Adrenal gland (tissue), 9 donors: ENCODE measurements at regions not wholly inside any gene's neighbourhood (a gene's known extent, or its start where the extent isn't known, plus 50 kb on each side); places are given as distances from the start of the nearest gene placed in this dataset.

ENCODE experiments used
- DNase-seq, 7 donors: peaks; one replicate each; pipeline ENCODE4 v3.0.0-alpha.2; 2019 to 2020
- H3K27ac ChIP-seq, 5 donors: fragments of 200-600 bp; sonication (generic) in 4 of 5; 1 replicate in 3 of 5; 2 replicates in 2 of 5; pipeline versions ENCODE4 v1.5.1 to v1.8.0; 2016 to 2020; ENCODE audit warnings: mild to moderate bottlenecking in 1 of 5
- H3K27me3 ChIP-seq: fragments of 200-600 bp; 2 replicates; pipeline ENCODE4 v1.8.0; 2021
- H3K36me3 ChIP-seq, 2 donors: fragments of 200-600 bp; replicated peaks in 1 of 2; 1 replicate in 1 of 2; 2 replicates in 1 of 2; pipeline versions ENCODE4 v1.5.1 to v1.8.0; 2018 to 2022
- H3K4me1 ChIP-seq, 2 donors: fragments of 200-600 bp; replicated peaks in 1 of 2; 1 replicate in 1 of 2; 2 replicates in 1 of 2; pipeline versions ENCODE4 v1.5.1 to v1.8.0; 2018 to 2021
- H3K4me3 ChIP-seq, 4 donors: fragments of 200-600 bp; sonication (generic) in 3 of 4; one replicate each; pipeline ENCODE4 v1.5.1; 2016 to 2018
- H3K9me3 ChIP-seq, 3 donors: fragments of 200-600 bp; sonication (generic) in 1 of 3; replicated peaks in 1 of 3; 1 replicate in 2 of 3; 2 replicates in 1 of 3; pipeline versions ENCODE4 v1.5.1 to v1.8.0; 2016 to 2021
- POLR2A ChIP-seq, 2 donors: fragments of 450-650 bp; IDR thresholded peaks; one replicate each; pipeline ENCODE4 v1.6.1; 2017; ENCODE audit warnings: antibody characterized with exemption in 2 of 2, mild to moderate bottlenecking in 2 of 2, moderate library complexity in 1 of 2
- WGBS, 4 donors: extraction: QIAGEN DNeasy Blood & Tissue Kit in 2 of 4; methylation state at CpG; one replicate each; pipeline versions ENCODE4 v1.1.5 to v1.1.7; 2013 to 2017; 5-methylcytosine and 5-hydroxymethylcytosine counted together
- intact Hi-C, 2 donors: fragments of 100-400 bp; cut with DNase I; formaldehyde crosslinking; loops; one replicate each; pipeline versions ENCODE4 v1.14.1 to v1.15.0; 2022 to 2023
- TF ChIP-seq, protein P1 (sequence below), 6 experiments: fragments of 450-650 bp in 4 of 6; fragments of 200-600 bp in 2 of 6; sonication (generic) in 1 of 6; IDR thresholded peaks; 1 replicate in 5 of 6; 2 replicates in 1 of 6; pipeline versions ENCODE4 v1.5.1 to v1.8.0; 2016 to 2021; ENCODE audit warnings: antibody characterized with exemption in 6 of 6, mild to moderate bottlenecking in 2 of 6, moderate library complexity in 1 of 6
- donor health status: healthy with polysubstance abuse.
- donor health status: Bipolar disorder and iron deficiency.
- donor health status: DM: yes; HTN: yes; CAD: no.
- donor health status: DM: no; HTN: no; CAD: no.
- donor health status: DM: no; HTN: no; CAD: no.

DNA sequence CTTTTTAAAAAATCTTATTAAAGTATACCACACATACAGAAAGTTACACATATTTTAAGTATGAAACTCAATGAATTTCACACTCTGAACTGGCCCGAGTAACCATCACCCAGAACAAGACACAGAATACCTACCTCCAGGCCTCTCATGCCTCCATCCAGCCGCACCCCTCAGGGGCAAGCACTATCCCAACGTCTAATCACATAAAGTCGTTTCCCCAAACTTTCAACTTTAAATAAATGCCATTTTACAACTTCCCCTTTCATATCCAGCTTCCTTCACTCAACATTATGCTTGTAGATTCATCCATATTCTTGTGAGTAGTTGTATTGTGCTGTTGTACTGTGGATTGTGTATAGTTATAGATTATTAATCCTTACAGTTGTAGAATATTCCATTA, 539.1 kb downstream of the CD83 start:
- Histone ChIP-seq H3K27ac (no peak overlapping the region), H3K9me3 (no peaks in the 10 kb centered on the region), H3K4me1 (peaks cover 0 to 11% of the 10 kb centered on the region in 2 donors), H3K36me3 (no peaks in the 10 kb centered on the region), H3K4me3 (no peak overlapping the region), H3K27me3 (no peaks in the 10 kb centered on the region)
- no peak for DNase-seq
- intact Hi-C loops: no loop called here
- 52 to 57% (median 57%) methylated on average over 4 of the region's 4 CpGs for WGBS, 4 donors
- TF ChIP-seq, protein P1, sequence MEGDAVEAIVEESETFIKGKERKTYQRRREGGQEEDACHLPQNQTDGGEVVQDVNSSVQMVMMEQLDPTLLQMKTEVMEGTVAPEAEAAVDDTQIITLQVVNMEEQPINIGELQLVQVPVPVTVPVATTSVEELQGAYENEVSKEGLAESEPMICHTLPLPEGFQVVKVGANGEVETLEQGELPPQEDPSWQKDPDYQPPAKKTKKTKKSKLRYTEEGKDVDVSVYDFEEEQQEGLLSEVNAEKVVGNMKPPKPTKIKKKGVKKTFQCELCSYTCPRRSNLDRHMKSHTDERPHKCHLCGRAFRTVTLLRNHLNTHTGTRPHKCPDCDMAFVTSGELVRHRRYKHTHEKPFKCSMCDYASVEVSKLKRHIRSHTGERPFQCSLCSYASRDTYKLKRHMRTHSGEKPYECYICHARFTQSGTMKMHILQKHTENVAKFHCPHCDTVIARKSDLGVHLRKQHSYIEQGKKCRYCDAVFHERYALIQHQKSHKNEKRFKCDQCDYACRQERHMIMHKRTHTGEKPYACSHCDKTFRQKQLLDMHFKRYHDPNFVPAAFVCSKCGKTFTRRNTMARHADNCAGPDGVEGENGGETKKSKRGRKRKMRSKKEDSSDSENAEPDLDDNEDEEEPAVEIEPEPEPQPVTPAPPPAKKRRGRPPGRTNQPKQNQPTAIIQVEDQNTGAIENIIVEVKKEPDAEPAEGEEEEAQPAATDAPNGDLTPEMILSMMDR (IDR thresholded peaks at IDR 0.05): no peak
- TF ChIP-seq POLR2A (IDR thresholded peaks at IDR 0.05): no peak

DNA sequence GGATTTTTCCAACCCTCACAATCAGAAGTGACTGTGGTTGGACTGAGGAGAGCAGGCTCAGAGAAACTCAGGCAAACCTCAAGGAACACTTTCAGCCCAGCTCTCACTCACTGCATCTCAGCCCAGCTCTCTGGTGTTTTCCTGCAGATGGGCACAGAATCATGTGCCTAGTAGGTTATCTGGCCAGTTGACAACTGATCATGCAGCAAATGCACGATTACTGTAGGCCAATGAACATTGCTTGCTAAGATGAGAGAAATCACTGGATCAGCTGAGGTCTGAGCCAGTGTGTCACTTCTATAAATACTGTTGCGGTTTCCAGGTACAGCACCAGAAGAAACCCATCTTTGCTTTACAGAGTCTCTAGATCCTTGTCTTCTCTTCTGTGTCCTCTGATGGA, 540.5 kb downstream of the CD83 start:
- no peak for DNase-seq
- peaks cover 0 to 11% of the 10 kb centered on the region in 2 donors for H3K4me1 ChIP-seq
- H3K27ac ChIP-seq: no peak overlapping the region
- TF ChIP-seq, protein P1 (IDR thresholded peaks at IDR 0.05): no peak
- no peak for TF ChIP-seq POLR2A (IDR thresholded peaks at IDR 0.05)
- H3K4me3 ChIP-seq: no peak overlapping the region
- H3K27me3 ChIP-seq: no peaks in the 10 kb centered on the region
- no peaks in the 10 kb centered on the region for H3K9me3 ChIP-seq
- intact Hi-C loops: no loop called here
- WGBS, 4 donors: 83 to 86% (median 83%) methylated on average over 1 to 2 of the region's 2 CpGs; no CpG with 5 or more reads in 1 of the 4 donors
- no peaks in the 10 kb centered on the region for H3K36me3 ChIP-seq

DNA sequence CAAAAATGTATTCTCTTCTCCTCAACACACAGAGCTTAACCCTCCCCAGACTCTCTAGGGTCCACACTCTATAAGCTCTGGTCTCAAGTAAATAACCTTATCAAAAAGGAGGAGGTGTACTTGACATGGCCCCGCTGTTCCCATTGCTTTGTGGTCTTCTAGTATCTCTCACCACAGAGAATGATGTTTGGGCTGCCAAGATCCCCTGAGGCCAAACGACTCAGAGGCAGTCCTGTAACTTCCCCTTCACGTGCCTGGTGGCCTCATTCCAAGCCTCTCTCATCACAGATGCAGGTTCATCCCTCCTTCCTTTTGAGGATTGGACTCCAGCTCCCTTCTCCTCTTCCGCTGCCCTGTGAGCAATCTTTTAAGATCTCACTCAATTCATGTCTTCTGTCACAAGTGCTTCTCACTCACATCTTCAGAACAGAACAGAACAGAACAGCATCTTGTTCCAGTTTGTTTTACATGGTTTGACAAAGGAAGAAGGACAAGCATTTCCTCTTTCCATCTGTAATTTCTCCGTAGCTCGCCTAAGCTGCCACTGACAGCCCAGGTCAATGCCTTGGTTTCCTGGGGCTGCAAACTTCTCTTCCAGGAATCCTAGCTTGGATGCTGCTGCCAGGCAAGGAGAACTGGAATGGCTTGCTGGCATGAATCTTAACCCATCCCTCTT, 541.5 kb downstream of the CD83 start:
- intact Hi-C loops: no loop called here
- 54 to 71% (median 56%) methylated on average over 6 of the region's 6 CpGs for WGBS, 4 donors
- Histone ChIP-seq H3K4me3 (no peak overlapping the region), H3K36me3 (no peaks in the 10 kb centered on the region), H3K27me3 (no peaks in the 10 kb centered on the region), H3K27ac (no peak overlapping the region), H3K4me1 (peaks cover 0 to 11% of the 10 kb centered on the region in 2 donors), H3K9me3 (no peaks in the 10 kb centered on the region)
- TF ChIP-seq, protein P1 (IDR thresholded peaks at IDR 0.05): no peak
- TF ChIP-seq POLR2A (IDR thresholded peaks at IDR 0.05): no peak
- DNase-seq: peak in 1 of 7 donors; percentile 33

DNA sequence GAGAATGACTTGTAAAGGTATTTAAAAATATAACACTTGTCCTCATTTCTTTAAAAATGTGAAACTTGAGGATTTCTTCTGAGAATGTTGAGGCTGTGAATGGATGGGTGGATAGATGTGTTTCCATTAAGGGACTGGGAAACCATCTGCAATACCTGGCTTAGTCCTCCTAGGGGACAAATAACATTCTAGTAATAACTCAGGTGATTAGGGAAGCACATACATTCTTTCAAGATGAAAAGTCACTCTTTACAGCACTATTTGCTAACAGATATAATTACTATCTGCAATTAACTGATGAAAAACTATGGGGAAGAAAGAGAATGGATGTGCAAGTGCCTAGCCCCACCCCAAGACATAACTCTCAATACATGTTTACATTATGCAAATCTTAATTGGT, 542.3 kb downstream of the CD83 start:
- Histone ChIP-seq H3K9me3 (no peaks in the 10 kb centered on the region), H3K27ac (no peak overlapping the region), H3K27me3 (no peaks in the 10 kb centered on the region), H3K4me3 (no peak overlapping the region), H3K4me1 (peaks cover 0 to 11% of the 10 kb centered on the region in 2 donors), H3K36me3 (no peaks in the 10 kb centered on the region)
- no peak for DNase-seq
- TF ChIP-seq POLR2A (IDR thresholded peaks at IDR 0.05): no peak
- TF ChIP-seq, protein P1 (IDR thresholded peaks at IDR 0.05): no peak
- intact Hi-C loops: no loop called here
